Kidney tubule cell (primary cell): ENCODE measurements at regions not wholly inside any gene's neighbourhood (a gene's known extent, or its start where the extent isn't known, plus 50 kb on each side); places are given as distances from the start of the nearest gene placed in this dataset.

Experiments
- DNase-seq: peaks from one replicate; pipeline ENCODE4 v3.0.0-alpha.2; 2018; ENCODE audit warnings: low spot score

DNA sequence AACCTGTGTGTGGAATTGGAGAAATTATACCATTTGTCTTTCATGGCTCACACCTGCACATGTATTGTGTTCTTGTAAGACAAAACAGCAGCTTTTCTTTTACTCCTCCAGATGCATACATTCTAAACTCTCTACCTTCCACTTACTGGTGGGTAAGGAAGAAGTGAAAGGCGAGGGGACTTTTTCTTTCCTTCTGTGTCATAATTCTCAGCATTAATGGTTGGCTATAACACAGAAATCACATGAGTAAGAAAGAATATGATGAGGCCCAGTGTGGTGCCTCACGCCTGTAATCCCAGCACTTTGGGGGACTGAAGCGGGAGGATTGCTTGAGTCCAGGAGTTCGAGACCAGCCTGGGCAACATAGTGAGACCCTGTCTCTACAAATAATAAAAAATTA is 57.8 kb upstream of the SHANK2 start:
- DNase-seq = no peak

DNA sequence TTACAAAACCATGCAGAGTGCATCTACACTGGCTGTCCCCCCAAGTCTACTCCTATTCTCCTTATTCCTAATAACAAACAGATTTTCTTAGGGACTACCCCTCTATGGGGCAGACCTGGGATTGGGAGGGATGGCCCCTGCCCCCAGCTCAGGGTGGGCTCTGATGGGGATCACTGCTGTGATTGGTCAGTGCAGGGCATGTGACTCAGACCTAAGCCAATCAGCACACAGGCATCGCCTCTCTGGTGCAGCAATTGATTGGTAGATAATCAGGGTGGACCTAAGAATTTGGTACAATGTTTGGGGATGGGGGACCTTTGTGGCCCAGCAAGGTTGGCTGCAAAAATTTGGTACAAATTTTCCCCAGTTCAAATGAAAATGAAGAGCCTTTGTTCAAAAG is 57.2 kb upstream of the SHANK2 start:
- no peak for DNase-seq

DNA sequence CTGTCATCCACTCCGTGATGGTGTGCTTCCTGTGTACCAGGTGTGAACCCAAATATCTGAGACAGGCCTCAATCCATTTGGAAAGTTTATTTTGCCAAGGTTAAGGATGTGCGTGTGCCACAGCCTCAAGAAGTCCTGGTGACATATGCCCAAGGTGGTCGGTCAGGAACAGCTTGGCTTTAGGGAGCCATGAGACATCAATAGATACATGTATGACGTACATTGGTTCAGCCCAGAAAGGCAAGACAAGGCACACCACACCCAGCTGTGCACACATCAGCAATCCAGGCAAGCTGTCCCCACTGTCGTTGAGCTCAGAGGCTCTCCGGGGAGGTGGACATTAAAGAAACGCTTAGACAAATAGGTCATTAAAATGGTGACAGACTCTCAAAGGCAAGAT is 56.8 kb upstream of the SHANK2 start:
- no peak for DNase-seq

DNA sequence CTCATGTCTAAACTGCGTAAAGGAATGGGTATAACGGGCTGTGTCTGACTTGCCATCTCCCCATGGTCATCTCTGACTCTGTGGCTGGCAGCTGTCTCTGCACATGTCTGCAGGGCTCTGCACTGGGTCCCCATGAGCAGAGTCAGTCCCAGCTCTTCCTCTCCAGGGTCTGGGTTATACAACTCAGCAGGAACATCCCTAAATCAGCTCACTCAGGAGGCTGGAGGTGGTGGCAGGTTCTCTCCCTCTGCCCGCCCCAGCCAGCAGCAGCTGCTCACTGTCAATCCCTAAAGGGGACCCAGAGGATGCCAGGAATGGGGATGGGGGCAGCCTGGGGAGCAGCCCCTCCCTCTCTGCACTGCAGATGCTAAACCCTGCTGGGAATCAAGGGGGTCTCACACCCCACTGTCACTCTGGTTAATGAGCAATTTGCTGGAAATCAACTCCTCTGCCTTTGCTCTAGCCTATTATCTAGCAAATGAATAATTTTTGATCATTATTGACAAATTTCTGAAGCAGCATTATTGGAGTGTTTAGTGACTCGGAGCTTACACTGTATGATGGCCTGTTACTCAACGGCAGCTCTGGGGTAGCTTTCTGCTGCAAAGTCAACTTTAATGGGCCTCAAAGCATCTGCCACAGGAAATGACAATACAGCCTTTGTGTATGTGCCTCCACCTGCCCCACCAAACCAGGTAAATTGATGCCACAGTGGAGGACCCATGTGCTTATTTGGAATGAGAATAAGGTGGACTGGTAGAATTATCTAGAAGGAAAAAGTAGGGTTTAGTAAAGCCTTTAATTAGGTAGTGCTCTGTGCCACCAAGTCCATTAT is 55.7 kb upstream of the SHANK2 start:
- DNase-seq = no peak

DNA sequence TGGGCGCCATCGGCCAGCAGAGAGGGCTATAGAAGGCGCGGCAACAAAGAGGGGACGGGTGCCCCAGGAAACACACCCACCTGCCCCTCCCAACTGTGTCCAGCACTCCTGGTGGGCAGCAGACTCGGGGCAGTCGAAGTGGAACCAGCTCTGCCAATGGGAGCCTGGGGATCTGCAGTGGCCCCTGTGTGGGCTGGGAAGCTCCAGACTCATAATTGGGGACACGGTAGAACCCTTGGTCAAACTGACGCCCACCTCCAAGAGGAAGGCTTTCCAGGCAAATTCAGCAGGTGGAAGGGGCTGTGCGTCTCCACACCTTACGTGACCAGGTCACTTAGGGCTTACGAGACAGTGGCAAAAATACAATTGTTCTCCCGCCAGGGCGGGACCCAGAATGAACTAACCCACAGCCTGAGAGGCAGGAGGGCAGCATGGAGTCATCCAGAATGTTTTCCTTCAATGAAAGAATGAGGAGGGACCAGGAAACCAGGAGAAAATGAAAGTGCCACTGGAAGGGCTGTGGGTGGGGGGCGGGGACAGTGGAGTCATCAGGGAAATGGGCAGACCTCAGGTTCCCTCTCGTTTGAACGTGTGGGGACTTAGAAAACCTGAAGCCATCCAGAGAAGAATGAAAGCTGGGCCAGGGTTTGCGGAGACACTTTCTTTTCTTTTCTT is 53.2 kb upstream of the SHANK2 start:
- DNase-seq = peak; percentile 25

DNA sequence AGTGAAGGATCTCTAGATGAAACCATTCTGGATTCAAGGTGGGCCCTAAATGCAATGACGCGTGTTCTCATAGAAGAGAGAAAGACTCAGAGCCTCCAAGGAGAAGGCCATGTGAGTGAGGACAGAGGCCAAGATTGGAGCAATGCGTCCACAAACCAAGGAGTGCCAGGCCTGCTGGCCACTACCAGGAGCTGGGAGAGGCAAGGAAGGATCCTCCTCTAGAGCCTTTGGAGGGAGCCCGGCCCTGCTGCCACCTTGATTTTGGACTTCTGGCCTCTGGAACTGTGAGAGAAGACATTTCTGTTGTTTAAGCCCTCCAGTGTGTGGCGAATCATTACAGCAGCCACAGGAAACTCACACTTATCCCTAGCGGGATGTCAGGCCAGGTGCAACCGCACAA is 52.7 kb upstream of the SHANK2 start:
- DNase-seq = no peak

DNA sequence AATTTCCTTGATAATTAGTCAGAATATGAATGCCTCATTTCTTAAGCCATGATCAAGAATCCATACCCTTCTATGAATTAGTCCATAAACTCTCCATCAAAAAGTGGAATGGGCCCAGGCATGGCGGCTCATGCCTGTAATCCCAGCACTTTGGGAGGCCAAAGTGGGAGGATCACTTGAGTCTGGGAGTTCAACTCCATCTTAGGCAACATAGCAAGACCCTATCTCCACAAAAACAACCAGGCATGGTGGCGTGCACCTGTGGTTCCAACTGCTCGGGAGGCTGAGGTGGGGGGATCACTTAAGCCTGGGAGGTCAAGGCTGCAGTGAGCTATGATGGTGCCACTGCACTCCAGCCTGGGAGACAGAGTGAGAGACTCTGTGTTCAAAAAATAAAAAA is 52.1 kb upstream of the SHANK2 start:
- DNase-seq = no peak

DNA sequence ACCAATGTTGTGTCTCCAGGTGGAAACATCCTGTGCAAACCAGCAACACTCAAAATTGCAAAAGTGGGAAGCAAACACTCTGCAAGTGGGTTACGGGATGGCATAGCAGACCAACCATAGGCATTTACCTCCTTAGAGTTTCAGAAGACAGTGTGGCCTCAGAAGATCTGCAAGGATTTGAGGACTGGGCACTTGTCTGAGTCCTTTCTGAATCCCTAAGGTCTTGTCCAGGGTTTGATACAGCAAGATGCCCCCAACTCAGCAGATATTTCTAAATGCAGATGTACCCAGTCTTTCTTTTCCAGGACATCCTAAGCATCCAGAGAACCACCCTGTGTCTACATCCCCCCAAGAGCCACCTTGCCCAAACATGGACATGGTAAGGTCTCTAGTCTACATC is 51.7 kb upstream of the SHANK2 start:
- DNase-seq = no peak

DNA sequence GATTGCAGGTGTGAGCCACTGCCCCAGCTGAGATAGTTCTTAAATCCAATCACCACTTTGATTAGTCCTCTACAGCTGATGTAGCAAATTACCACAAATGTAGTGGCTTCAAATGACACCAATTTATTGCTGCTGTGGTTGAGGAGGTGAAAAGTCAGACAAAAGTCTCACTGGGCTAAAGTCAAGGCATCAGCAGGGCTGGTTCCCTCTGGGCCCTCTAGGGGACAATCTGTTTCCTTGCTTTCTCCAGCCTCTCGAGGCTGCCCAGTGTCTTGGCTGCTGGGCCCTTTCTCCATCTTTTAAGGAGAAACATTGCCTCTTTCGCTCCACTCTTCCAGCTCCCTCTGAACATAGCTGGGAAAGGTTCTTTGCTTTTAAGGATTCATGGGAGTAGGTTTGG is 50.5 kb upstream of the SHANK2 start:
- no peak for DNase-seq

DNA sequence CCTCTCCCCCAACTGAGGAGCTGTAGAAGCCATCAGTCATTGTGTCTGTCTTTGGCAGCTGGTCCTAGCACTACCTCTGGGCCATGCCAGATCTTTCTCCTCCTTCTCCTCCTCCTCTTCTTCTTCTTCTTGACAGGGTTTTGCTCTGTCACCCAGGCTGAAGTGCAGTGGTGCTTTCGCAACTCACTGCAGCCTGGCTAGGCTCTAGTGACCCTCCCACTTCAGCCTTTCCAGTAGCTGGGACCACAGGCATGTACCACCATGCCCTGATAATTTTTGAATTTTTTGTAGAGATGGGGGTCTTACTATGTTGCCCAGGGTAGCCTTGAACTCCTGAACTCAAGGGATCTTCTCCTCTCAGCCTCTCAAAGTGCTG is 50.1 kb upstream of the SHANK2 start:
- no peak for DNase-seq
